Activated T-helper 17 cell treated with anti-CD3 and anti-CD28 coated beads, Interleukin-2, amount 50 U/mL, for 72 hours (primary cell): ENCODE measurements at regions not wholly inside any gene's neighbourhood (a gene's known extent, or its start where the extent isn't known, plus 50 kb on each side); places are given as distances from the start of the nearest gene placed in this dataset.

Experiments
- ATAC-seq: fragments of 150-1000 bp; cut with Tn5 transposase; replicated peaks from 2 replicates; pipeline ENCODE4 v1.10.0; 2021; ENCODE audit warnings: mild to moderate bottlenecking, moderate library complexity
- H3K27ac Mint-ChIP-seq: one replicate; pipeline ENCODE4 v1.8.0; 2022; ENCODE audit warnings: mixed read lengths
- H3K27me3 Mint-ChIP-seq: one replicate; pipeline ENCODE4 v1.8.0; 2022; ENCODE audit warnings: mixed read lengths
- H3K36me3 Mint-ChIP-seq: one replicate; pipeline ENCODE4 v1.8.0; 2022; ENCODE audit warnings: low read depth, mild to moderate bottlenecking, mixed read lengths
- H3K4me1 Mint-ChIP-seq: one replicate; pipeline ENCODE4 v1.8.0; 2022; ENCODE audit warnings: mixed read lengths
- H3K4me3 Mint-ChIP-seq: one replicate; pipeline ENCODE4 v1.8.0; 2022; ENCODE audit warnings: mild to moderate bottlenecking, mixed read lengths
- H3K9me3 Mint-ChIP-seq: one replicate; pipeline ENCODE4 v1.8.0; 2022; ENCODE audit warnings: mixed read lengths

DNA sequence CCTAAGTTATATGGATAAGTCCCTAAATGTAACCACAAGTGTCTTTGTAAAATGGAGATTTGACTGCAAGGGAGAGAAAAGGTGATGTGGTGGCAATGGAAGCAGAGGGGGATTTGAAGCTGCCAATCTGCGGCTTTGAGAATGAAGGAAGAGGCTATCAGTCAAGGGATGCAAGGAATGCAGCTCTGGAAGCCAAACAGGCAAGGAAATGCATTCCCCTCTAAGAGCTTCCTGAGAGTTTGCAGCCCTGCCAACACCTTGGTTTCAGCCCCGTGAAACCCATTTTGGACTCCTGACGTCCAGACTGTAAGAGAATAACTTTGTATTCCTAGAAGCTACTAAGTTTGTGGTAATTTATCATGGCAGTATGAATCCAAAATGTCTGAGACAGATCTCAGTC lies 167.3 kb upstream of the MPHOSPH6 start:
- Mint-ChIP-seq H3K36me3 (no peaks in the 10 kb centered on the region), H3K27ac (no peak overlapping the region), H3K27me3 (peaks cover 24% of the 10 kb centered on the region), H3K9me3 (no peaks in the 10 kb centered on the region), H3K4me3 (no peak overlapping the region), H3K4me1 (no peaks in the 10 kb centered on the region)
- ATAC-seq, result no peak

DNA sequence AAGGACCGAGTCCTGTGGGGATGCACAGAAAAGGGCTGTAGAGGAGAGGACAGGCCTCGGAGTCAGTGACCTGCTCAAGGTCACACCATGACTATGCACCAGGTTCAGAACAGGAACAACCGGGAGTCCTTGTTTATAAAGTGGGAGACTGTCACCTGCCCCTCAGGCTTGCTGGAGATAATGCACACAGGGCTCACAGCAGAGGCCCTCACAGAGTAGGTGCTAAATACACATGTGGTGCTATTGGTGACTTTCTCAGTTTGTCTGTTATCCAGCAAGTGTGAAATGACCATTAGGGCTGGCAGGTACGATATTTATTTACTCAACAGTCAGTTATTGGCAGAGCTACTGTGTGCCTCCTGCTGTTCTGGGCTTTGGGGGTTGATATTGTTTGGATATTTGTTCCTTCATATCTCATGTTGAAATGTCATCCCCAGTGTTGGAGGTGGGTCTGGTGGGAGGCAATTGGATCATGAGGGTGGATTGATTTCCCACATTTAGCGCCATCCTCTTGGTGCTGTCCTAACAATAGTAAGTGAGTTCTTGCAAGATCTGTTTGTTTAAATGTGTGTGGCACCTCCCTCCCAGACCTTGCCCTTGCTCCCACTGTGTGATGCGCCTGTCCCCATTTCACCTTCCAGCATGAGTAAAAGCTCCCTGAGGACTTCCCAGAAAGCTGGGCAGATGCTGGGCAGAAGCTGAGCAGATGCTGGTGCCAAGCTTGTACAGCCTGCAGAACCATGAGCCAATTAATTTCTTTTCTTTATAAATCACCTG lies 162.1 kb upstream of the MPHOSPH6 start:
- no peak for ATAC-seq
- peaks cover 24% of the 10 kb centered on the region for H3K27me3 Mint-ChIP-seq
- no peak overlapping the region for H3K27ac Mint-ChIP-seq
- H3K36me3 Mint-ChIP-seq, result no peaks in the 10 kb centered on the region
- no peaks in the 10 kb centered on the region for H3K9me3 Mint-ChIP-seq
- no peak overlapping the region for H3K4me3 Mint-ChIP-seq
- no peaks in the 10 kb centered on the region for H3K4me1 Mint-ChIP-seq

DNA sequence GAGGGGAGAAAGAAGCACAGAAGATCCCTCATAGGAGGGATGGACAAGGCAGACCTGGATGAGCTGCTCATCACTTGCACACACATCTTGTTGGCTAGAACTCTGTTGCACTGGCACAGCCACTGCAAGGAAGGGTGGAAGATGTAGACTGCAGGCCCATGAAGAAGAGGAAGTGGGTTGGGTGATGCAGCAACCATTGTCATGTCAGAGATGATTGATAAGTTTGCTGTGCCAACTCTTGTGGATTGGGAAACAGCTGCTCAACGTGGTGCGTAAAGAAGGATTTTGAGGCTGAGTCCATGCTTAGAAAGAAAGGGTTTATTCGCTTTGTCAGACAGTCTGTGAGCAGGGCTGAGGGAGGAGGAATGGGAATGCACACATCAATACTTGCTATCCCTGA lies 161.4 kb upstream of the MPHOSPH6 start:
- Mint-ChIP-seq H3K4me1 (no peaks in the 10 kb centered on the region), H3K27ac (no peak overlapping the region), H3K27me3 (peaks cover 25% of the 10 kb centered on the region), H3K36me3 (no peaks in the 10 kb centered on the region), H3K9me3 (no peaks in the 10 kb centered on the region), H3K4me3 (no peak overlapping the region)
- no peak for ATAC-seq

DNA sequence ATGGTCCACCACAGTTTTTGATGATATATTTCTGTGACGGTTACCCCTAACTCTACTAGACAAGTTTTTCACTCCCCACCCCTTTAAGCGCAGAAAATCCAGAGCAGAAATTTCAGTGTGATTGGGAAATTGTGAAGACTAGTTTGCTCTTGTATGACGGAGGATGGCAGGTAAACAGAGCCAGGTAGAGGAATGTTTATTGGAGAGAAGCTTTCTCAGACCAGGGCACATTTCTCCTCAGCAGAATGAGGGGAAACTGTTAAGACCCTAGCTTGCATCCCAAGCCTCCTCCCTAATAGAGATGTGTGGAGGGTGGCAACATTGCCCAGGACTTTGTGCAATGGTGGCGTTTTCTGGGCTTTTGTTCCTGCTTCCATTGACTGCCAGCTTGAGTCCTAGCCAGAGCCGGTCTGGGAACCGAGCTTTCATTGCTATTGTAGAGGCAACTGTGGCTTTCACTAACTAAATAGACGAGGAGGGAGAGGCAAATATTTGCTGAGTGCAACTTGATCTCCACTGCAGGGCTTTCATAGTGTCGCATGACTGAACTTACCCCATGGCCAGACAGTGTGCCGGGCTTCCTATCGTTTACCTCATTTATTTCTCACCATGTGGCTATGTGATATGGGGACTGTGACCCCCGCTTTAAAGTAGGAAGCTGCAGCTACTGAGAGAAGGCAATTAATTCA lies 159.6 kb upstream of the MPHOSPH6 start:
- H3K4me1 Mint-ChIP-seq, result no peaks in the 10 kb centered on the region
- no peaks in the 10 kb centered on the region for H3K36me3 Mint-ChIP-seq
- no peak overlapping the region for H3K27ac Mint-ChIP-seq
- no peak overlapping the region for H3K4me3 Mint-ChIP-seq
- no peaks in the 10 kb centered on the region for H3K9me3 Mint-ChIP-seq
- ATAC-seq, result no peak
- peaks cover 23% of the 10 kb centered on the region for H3K27me3 Mint-ChIP-seq

DNA sequence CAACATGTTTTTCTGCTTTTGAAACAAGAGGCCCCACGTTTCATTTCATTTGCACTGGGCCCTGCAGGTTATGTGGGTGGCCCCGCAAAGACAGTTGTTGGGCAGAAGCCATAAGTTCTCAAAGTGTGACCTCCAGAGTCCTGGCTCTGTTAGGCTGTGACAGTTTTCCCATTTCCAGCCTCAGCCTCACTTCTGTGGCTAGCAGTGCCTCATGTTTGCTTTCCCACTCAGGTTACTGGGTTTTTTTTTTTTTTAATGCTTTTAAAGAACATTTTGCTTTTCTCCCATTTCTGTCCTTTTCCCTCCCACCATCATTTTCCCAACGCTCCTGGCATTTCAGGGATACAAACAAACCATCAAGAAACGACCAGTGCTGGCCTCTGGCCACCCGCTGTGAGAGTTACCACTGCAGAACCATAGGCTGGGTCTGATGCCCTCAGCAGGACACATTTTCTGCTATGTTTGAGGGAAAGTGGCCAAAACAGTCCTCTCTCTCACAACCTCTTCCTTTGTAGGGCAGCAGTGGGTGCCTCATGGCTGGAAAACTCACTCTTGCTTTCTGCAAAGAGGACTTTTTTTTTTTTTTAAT lies 159.0 kb upstream of the MPHOSPH6 start:
- no peak for ATAC-seq
- H3K4me1 Mint-ChIP-seq, result no peaks in the 10 kb centered on the region

DNA sequence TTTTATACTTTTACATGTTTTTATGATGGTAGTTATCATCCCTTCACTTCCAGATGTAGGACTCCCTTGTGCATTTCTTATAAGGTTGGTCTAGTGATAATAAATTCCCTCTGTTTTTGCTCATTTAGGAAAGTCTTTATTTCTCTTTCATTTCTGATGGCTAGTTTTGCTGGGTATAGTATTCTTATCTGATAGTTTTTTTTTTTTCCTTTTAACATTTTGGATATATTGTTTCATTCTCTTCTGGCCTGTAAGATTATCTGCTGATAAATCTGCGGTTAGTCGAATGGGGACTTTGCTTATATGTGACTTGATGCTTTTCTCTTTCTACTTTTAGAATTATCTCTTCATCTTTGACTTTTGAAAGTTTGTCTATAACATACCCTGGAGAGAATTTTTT lies 153.1 kb upstream of the MPHOSPH6 start:
- Mint-ChIP-seq H3K9me3 (peaks cover 6% of the 10 kb centered on the region), H3K4me1 (no peaks in the 10 kb centered on the region), H3K27me3 (peaks cover 17% of the 10 kb centered on the region), H3K36me3 (no peaks in the 10 kb centered on the region), H3K27ac (no peak overlapping the region), H3K4me3 (no peak overlapping the region)
- no peak for ATAC-seq

More for the DNA sequence above, 159.0 kb upstream of the MPHOSPH6 start:
- no peaks in the 10 kb centered on the region for H3K36me3 Mint-ChIP-seq
- peaks cover 21% of the 10 kb centered on the region for H3K27me3 Mint-ChIP-seq
- H3K9me3 Mint-ChIP-seq, result peaks cover 4% of the 10 kb centered on the region
- H3K27ac Mint-ChIP-seq, result no peak overlapping the region
- no peak overlapping the region for H3K4me3 Mint-ChIP-seq

DNA sequence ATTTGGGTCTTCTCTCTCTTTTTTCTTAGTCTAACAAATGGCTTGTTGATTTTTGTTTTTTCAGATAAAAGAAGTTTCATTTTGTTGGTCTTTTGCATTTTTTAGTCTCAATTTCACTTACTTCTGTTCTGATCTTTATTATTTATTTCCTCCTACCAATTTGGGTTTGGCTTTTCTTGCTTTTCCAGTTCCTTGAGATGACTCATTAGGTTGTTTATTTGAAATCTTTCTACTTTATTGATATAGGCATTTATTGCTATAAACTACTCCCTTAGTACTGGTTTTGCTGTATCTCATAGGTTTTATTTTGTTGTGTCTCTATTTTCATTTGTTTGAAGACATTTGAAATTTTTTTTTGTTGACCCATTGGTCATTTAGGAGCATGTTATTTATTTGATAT lies 152.2 kb upstream of the MPHOSPH6 start:
- Mint-ChIP-seq H3K27me3 (peaks cover 13% of the 10 kb centered on the region), H3K27ac (no peak overlapping the region)

DNA sequence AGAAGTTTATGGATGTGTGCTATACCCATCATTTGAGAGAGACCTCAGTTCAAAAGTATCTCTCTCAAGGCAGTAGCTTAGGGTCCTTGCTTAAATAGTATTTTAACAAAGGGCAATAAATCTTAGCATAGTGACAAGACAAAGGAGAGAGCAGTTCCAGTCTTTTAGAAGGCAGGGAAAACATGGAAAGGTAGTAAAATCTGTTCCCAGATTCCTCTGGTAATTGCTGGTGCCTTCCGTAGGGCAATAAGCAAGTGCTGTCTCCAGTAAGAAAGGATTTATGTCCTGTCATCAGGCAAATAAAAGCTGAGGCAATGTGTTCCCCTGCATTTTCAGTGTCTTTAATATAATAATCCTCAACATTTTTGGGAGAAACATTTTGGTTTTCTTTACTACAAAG lies 149.0 kb upstream of the MPHOSPH6 start:
- Mint-ChIP-seq H3K4me1 (no peaks in the 10 kb centered on the region), H3K4me3 (no peak overlapping the region), H3K36me3 (no peaks in the 10 kb centered on the region), H3K27me3 (peaks cover 7% of the 10 kb centered on the region), H3K9me3 (peaks cover 2% of the 10 kb centered on the region), H3K27ac (no peak overlapping the region)
- no peak for ATAC-seq

More for the DNA sequence above, 152.2 kb upstream of the MPHOSPH6 start:
- no peaks in the 10 kb centered on the region for H3K4me1 Mint-ChIP-seq
- no peak overlapping the region for H3K4me3 Mint-ChIP-seq
- no peak for ATAC-seq
- H3K36me3 Mint-ChIP-seq, result no peaks in the 10 kb centered on the region
- peaks cover 6% of the 10 kb centered on the region for H3K9me3 Mint-ChIP-seq

DNA sequence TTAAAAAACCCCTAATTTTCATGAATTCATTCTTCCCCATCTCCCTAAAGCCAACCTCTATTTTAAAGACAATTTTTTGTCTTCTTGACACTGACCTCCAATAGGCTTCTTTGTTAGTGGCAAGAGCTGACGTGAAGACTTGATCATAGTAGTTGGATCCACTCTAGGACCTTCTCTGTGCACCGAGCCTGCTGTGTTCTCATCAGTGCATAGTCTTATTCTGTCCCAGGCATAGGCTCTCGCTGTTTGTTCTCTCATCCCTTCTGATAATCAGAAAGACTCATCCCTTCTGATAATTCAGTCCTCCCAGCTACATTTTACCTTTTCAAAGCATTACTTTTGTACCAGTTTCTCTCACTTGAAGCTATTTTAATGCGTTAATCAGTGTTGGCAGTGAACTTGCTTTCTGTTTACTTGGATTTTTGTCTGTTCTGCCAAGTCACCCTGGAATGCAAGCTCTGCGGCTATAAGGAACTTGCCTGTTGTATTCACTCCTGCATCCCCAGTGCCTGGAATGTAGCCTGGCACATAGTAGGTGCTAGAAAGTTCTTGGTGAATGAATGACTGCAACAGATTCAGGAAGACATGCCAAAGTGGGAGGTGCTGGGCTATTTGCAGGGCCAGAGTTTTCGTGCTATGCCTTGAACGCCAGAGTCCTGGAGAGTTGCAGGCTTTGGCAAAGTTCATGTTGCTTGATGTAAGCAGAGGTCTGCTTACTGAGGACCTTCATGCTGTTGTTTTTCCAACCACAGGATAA lies 147.6 kb upstream of the MPHOSPH6 start:
- Mint-ChIP-seq H3K9me3 (no peaks in the 10 kb centered on the region), H3K27me3 (peaks cover 10% of the 10 kb centered on the region)

DNA sequence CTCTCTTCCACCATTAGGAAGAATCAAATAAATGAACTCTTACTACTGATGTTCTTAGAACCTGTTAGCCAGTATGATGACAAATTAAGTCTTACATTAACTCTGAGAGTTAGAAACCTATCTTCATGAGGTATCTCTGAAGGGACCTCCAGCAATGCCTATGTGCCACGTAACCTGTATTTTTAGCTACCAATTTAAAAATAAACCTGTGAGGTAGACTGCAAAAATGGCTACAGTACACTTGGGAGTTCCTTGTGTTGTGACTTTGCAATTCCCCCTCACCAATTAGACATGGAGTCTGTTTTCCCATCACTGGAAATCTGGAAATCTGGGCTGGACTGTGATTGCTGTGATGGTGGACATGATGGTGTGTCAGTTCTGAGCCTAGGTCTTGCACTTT lies 143.7 kb upstream of the MPHOSPH6 start:
- Mint-ChIP-seq H3K4me1 (no peaks in the 10 kb centered on the region), H3K36me3 (no peaks in the 10 kb centered on the region), H3K27me3 (peaks cover 15% of the 10 kb centered on the region), H3K9me3 (peaks cover 4% of the 10 kb centered on the region), H3K4me3 (no peak overlapping the region), H3K27ac (no peak overlapping the region)
- no peak for ATAC-seq

More for the DNA sequence above, 147.6 kb upstream of the MPHOSPH6 start:
- Mint-ChIP-seq H3K4me1 (no peaks in the 10 kb centered on the region), H3K27ac (no peak overlapping the region), H3K4me3 (no peak overlapping the region), H3K36me3 (no peaks in the 10 kb centered on the region)
- ATAC-seq, result no peak

DNA sequence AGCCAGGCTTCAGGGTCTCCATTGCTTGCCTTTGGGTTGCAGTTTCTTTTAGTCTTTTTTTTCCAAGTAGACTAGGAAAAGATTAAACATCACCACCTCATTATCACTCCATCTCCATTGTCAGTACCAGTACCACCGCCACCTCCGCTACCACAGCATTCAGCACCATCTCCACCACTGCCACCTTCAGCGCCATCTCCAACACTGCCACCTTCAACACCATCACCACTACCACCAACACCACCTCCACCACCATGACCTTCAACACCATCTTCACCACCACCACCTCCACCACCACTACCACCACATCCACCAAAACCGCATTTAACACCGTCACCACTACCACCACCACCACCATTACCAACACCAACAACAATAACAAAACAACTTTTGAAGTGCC lies 141.5 kb upstream of the MPHOSPH6 start:
- ATAC-seq, result no peak
- Mint-ChIP-seq H3K9me3 (peaks cover 4% of the 10 kb centered on the region), H3K27ac (no peak overlapping the region), H3K36me3 (no peaks in the 10 kb centered on the region), H3K4me3 (no peak overlapping the region), H3K4me1 (no peaks in the 10 kb centered on the region), H3K27me3 (peaks cover 15% of the 10 kb centered on the region)

DNA sequence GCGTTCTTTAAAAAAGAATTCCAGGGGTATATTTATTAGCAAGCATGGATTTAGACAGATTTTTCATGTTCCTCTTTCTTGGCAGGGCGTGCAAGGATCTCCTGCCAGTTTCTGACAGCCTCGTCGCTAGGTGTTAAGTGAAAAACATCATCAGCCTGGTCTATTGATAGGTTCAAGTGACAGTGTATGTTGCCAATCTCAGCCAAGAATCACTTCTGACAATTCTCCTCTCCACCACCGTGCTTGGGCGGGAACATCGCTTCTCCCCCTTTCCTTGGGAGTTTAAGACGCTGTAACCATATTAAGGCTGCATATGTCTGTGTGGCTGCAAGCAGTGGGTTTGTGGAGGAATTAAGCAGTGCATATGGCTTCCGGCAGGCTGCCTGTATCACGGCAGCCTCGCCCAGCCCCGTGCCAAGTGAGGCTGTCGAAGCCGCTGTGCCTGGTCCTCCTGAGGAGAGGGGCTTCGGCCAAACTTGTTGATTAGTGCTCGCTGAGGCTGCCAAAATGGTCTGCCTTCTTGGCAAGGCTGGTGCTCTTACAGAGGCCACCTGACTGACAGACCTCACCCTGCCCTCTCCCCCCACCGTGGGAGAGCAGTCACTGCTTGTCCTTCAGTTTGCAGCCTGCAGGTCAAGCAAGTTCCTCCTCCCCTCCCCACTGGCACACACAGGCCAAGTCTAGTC lies 132.2 kb upstream of the MPHOSPH6 start:
- Mint-ChIP-seq H3K36me3 (no peaks in the 10 kb centered on the region), H3K27ac (no peak overlapping the region), H3K4me1 (no peaks in the 10 kb centered on the region), H3K9me3 (no peaks in the 10 kb centered on the region), H3K27me3 (no peaks in the 10 kb centered on the region), H3K4me3 (no peak overlapping the region)
- ATAC-seq, result no peak

DNA sequence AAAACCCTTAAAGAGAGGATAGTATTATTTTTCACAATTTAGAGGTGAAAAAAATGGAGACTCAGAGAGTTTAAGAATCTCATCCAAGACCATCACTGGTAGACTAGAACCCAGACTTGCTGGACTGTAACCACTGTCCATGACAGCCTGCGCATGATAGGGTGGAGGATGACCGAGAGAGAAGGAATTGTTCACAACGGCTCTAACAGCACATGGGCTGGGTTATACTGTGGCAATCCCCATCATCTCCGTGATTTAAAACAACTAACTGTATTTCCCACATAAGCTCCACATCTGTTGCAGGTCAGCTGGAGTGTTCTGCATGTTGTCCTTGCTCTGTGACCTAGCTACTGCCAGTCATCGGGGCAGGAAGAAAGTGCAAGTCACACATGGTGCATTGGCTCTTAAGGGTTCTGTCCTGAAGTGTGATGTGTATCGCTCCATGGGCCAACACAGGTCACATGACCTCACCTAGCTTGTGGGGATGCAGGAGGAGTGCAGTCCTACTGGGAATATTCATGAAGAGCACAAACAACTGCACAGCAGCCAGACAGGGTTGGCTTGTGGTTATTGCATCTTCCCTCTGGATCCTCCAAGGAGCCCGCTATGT lies 131.2 kb upstream of the MPHOSPH6 start:
- Mint-ChIP-seq H3K9me3 (no peaks in the 10 kb centered on the region), H3K27ac (no peak overlapping the region), H3K27me3 (no peaks in the 10 kb centered on the region), H3K4me1 (no peaks in the 10 kb centered on the region), H3K36me3 (no peaks in the 10 kb centered on the region), H3K4me3 (no peak overlapping the region)
- peak; percentile 32 for ATAC-seq
